ENCODE measurements at regions not wholly inside any gene's neighbourhood (a gene's known extent, or its start where the extent isn't known, plus 50 kb on each side); places are given as distances from the start of the nearest gene placed in this dataset.
"Not testable (repeated sequence)": the region's sequence is repeated elsewhere in the genome, so short reads cannot be mapped to it uniquely, and the experiment has no call there.

GRCh38 chr5:174490728-174491127, 233.7 kb upstream of the MSX2 start:
- Histone ChIP-seq H3K4me3 (no peak overlapping the region), H3K9me3 (no peaks in the 10 kb centered on the region), H3K4me1 (ENCODE audit: low read depth) (no peaks in the 10 kb centered on the region), H3K36me3 (ENCODE audit: low read depth) (no peaks in the 10 kb centered on the region)
- TF ChIP-seq CTCF (IDR thresholded peaks at IDR 0.05), result no peak
- no peak for ATAC-seq
- no peak for DNase-seq
- intact Hi-C loops (cut with DNase I, micrococcal nuclease), result no loop called here

DNA sequence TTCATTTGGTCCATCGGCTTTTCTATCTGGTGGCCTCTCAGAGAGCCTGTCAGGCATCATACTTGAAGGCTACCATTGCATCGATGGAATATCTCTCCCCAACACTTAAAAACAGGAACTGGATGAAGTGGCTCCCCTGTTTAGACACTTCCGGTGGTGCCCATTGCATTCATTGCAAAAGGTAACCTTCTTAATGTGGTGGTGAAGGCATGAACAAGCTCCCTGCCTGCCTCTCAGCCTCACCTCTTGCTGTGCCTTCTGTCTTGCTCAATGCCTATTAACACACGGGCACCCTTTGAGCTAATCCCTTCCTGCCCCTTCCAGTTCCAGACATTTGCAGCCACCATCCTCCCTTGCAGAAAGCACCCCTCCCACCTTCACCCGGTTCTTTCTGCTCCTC, 233.1 kb upstream of the MSX2 start:
- no peak overlapping the region for H3K4me3 ChIP-seq
- ATAC-seq (no peak), DNase-seq (no peak)
- no peak for TF ChIP-seq CTCF (IDR thresholded peaks at IDR 0.05)
- H3K9me3 ChIP-seq, result no peaks in the 10 kb centered on the region
- intact Hi-C loops (cut with DNase I, micrococcal nuclease), result no loop called here
- no peaks in the 10 kb centered on the region for H3K36me3 ChIP-seq (ENCODE audit: low read depth)
- no peaks in the 10 kb centered on the region for H3K4me1 ChIP-seq (ENCODE audit: low read depth)

GRCh38 chr5:174491761-174492350, 232.5 kb upstream of the MSX2 start:
- intact Hi-C loops (cut with DNase I, micrococcal nuclease), result no loop called here
- DNase-seq (no peak), ATAC-seq (no peak)
- Histone ChIP-seq H3K9me3 (no peaks in the 10 kb centered on the region), H3K4me1 (ENCODE audit: low read depth) (no peaks in the 10 kb centered on the region), H3K36me3 (ENCODE audit: low read depth) (no peaks in the 10 kb centered on the region), H3K4me3 (no peak overlapping the region)
- TF ChIP-seq CTCF (IDR thresholded peaks at IDR 0.05), result no peak

- no peak for DNase-seq
- intact Hi-C loops (cut with DNase I, micrococcal nuclease), result no loop called here
- ATAC-seq, result no peak
- Histone ChIP-seq H3K4me3 (no peak overlapping the region), H3K4me1 (ENCODE audit: low read depth) (no peaks in the 10 kb centered on the region), H3K9me3 (peaks cover 14% of the 10 kb centered on the region), H3K36me3 (ENCODE audit: low read depth) (no peaks in the 10 kb centered on the region)
- TF ChIP-seq CTCF (IDR thresholded peaks at IDR 0.05), result no peak
Measured at GRCh38 chr5:174493530-174493929, 230.9 kb upstream of the MSX2 start.

DNA sequence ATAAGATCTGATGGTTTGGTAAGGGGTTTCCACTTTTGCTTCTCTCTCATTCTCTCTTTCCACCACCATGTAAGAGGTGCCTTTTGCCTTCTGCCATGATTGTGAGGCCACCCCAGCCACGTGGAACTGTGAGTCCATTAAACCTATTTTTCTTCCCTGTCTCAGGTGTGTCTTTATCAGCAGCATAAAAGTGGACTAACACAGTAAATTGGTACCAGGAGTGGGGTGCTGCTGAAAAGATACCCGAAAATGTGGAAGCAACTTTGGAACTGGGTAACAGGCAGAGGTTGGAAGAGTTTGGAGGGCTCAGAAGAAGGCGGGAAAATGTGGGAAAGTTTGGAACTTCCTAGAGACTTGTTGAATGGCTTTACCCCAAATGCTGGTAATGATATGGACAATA, 226.4 kb upstream of the MSX2 start:
- intact Hi-C loops (cut with DNase I, micrococcal nuclease); DNase-seq; H3K36me3 ChIP-seq (ENCODE audit: low read depth); ATAC-seq; H3K4me3 ChIP-seq; H3K4me1 ChIP-seq (ENCODE audit: low read depth): not testable (repeated sequence)
- peaks cover 21% of the 10 kb centered on the region for H3K9me3 ChIP-seq

GRCh38 chr5:174498575-174498974, 225.8 kb upstream of the MSX2 start:
- H3K4me1 ChIP-seq (ENCODE audit: low read depth); intact Hi-C loops (cut with DNase I, micrococcal nuclease); ATAC-seq: not testable (repeated sequence)

DNA sequence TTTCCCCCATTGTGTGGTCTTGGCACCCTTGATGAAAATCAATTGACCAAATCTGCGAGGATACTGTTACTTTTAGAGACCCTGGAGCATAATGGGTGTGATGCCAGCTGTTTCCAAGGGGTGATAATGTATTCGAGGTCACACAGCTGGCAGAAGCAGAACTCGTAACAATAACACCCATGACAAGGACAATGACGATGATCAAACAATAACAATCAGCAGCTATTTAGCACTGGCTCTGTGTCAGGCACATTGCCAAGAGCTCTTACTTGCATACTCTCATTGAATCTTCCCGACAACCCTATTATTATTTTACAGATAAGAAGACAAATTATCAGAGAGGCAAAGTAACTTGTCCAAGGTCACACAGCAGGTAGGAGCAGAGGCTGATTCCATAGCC, 223.7 kb upstream of the MSX2 start:
- intact Hi-C loops (cut with DNase I, micrococcal nuclease), result no loop called here
- no peak for TF ChIP-seq CTCF (IDR thresholded peaks at IDR 0.05)
- Histone ChIP-seq H3K9me3 (peaks cover 21% of the 10 kb centered on the region), H3K4me3 (no peak overlapping the region), H3K36me3 (ENCODE audit: low read depth) (no peaks in the 10 kb centered on the region), H3K4me1 (ENCODE audit: low read depth) (peaks cover 5% of the 10 kb centered on the region)
- no peak for ATAC-seq
- no peak for DNase-seq

More at GRCh38 chr5:174498575-174498974, 225.8 kb upstream of the MSX2 start:
- H3K9me3 ChIP-seq, result peaks cover 21% of the 10 kb centered on the region
- not testable (repeated sequence) for DNase-seq; H3K4me3 ChIP-seq; H3K36me3 ChIP-seq (ENCODE audit: low read depth)

Data from mucosa of descending colon (tissue), 3 donors.